ENCODE measurements at regions not wholly inside any gene's neighbourhood (a gene's known extent, or its start where the extent isn't known, plus 50 kb on each side); places are given as distances from the start of the nearest gene placed in this dataset.

DNA sequence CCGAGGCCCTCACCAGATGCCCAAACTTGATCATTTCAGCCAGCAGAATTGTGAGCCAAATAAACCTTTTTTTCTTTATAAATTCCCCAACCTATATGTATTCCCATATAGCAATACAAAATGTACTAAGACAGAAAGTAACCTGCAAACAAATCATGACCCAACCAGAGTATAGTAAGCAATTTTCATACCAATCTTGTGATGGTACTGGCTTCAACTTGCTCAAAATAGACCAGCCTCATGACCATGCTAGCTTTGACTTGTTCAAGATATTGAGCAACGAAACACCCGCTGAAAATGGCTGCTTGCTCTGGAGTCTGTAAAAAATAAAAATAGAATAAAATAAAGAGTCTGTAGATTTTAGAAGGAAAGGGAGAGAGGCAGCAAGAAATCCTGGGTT is 97.6 kb downstream of the C1D start:
- DNase-seq (ENCODE audit: low read depth, low spot score), result no peak

GRCh38 chr2:67970071-67970470 is 92.7 kb downstream of the C1D start:
- no peak for DNase-seq (ENCODE audit: low read depth, low spot score)

DNA sequence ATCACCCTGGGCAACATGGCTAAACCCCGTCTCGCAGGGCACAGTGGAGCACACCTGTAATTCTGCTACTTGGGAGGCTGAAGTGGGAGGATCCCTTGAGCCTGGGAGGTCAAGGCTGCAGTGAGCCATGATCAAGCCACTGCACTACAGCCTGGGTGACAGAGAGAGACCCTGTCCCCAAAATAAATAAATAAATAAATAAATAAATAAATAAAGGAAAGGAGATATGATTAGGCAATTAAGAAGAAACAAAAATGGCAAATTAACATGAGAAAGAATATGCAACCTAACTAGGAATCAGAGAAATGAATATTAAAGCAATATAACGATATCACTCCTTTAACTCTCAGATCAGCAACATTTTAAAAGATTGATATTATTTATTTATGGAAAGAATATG is 92.3 kb downstream of the C1D start:
- no peak for DNase-seq (ENCODE audit: low read depth, low spot score)

GRCh38 chr2:67974559-67975430 is 88.0 kb downstream of the C1D start:
- no peak for DNase-seq (ENCODE audit: low read depth, low spot score)

DNA sequence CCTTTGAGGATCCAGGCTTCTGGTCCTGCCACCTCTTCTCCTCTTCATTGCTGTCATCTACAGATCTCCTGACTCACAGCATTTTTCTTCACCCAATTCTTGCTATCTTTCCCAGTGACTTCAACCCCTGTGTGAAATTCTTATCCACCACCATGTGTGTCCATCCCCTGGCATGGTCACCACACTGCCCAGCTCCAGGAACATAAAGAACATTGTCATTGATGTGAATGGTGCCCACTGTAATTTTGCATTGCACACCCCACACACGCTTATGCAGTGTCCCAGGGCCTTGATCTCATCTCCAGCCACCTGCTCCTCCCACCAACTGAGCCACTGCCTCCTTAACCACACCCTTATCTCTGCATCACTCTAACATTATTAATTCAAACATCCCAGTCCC is 85.3 kb downstream of the C1D start:
- DNase-seq (ENCODE audit: low read depth, low spot score), result no peak

GRCh38 chr2:67982956-67983355 is 79.8 kb downstream of the C1D start:
- DNase-seq (ENCODE audit: low read depth, low spot score), result peak; percentile 15

GRCh38 chr2:67984600-67984999 is 78.2 kb downstream of the C1D start:
- no peak for DNase-seq (ENCODE audit: low read depth, low spot score)

- no peak for DNase-seq (ENCODE audit: low read depth, low spot score)
Observed at GRCh38 chr2:67985586-67985985, 77.2 kb downstream of the C1D start.

DNA sequence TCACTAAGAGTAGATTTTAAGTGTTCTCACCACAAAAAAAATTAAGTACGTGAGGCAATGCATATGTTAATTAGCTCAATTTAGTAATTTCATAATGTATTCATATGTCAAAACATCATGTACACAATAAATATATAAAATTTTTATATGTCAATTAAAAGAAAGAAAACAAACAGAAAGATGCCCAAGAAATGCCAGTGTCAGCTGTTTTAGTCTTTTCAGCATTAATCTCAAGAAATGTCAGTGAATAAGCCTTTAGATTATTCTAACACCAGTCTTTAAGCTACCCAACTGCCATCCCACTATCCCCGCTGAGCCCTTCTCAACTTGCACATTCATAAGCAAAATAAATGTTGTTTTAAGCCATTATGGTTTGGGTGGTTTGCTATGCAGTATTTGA is 76.5 kb downstream of the C1D start:
- no peak for DNase-seq (ENCODE audit: low read depth, low spot score)

Data from brain pericyte (primary cell).